NCI-H1694 treated with DMSO at 0.1 percent for 48 hours (cell line): ENCODE measurements at regions not wholly inside any gene's neighbourhood (a gene's known extent, or its start where the extent isn't known, plus 50 kb on each side); places are given as distances from the start of the nearest gene placed in this dataset.
"Not testable (repeated sequence)": the region's sequence is repeated elsewhere in the genome, so short reads cannot be mapped to it uniquely, and the experiment has no call there.

Experiments
- DNase-seq: peaks from one replicate; lab custom pipeline; 2025; lab: John Stamatoyannopoulos, UW

DNA sequence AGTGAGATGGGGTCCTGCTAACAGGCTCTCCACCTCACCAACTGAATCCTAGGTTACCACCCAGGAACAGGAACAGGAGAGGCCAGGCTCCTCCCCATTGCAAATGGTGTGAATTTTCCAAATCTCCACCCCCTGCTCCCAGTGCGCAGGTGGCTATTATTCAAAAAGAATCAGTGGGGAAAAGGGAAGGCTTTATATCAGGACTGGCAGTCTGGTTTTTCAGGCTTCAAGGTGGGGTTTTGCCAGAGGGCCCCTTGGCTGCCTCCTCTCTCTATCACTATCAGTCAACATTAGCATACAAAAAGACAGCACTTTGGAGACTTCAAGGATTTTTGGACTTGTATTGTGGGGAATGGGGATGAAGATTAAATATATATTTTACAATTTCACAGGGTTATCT, 1817.6 kb upstream of the C9orf72 start:
- DNase-seq, result no peak

DNA sequence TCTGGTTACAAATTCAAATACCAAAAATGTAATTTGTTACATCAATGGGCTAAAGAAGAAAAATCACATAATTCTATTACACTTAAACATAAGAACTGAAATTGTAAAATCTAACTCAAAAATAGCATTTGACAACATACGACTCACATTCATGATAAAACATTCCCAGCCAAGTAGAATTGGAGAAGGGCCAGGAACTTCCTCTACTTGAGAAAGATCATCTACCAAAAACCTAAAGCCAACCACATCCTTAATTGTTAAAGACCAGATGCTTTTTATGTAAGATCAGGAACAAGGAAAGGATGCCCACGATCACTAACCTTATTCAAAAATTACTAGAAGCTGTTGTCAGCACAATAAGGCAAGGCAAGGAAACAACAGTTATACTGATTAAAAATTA, 1819.8 kb upstream of the C9orf72 start:
- no peak for DNase-seq

DNA sequence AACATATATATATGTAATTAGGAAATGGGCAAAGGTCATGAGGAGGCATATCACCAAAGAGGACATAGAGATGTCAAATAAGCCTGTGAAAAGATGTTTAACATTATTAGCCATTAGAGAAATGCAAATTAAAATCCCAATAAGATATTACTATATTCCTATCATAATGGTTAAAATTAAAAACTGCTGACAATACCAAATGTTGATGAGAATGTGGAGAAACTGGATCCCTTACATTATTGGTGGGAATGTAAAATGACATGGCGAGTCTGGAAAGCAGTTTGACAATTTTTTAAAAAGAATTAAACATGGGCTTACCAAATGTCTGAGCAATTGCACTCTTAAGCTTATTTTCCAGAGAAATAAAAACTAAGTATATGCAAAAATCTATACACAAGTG, 1821.6 kb upstream of the C9orf72 start:
- DNase-seq, result no peak

DNA sequence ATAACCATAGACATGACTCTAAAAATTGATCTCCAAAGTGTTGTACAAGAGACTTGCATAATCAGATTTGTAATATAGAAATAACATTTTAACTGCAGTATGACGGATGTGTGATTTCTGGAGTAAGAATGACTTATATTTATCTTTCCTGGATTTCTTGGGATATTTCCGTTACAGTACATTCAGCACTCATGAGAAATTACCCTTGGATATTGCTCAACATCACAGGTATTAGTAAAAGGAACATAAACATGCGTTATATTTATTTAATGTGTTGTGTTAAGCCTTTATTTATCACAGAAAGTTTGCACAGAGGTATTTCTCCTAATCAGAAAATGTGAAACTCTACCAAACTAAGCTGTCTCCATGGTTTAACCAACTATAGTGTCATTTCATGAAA, 1823.9 kb upstream of the C9orf72 start:
- DNase-seq, result no peak

DNA sequence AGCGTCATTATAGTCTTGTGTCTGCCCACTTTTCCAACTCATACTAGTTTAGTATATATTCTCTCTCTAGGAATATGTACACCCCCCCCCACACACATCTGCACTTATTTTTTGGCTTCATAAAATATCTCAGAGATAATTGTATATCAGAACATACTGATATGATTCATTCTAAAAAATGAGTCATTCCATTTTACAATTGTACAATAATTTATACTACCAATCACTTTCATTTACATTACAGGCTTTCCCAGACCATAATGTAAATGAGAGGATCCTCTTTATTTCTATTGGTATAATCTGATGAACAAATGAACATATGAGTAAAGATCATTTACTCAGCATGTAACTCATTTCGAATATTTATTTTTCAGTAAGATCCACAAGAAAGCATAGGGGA, 1842.9 kb upstream of the C9orf72 start:
- no peak for DNase-seq

DNA sequence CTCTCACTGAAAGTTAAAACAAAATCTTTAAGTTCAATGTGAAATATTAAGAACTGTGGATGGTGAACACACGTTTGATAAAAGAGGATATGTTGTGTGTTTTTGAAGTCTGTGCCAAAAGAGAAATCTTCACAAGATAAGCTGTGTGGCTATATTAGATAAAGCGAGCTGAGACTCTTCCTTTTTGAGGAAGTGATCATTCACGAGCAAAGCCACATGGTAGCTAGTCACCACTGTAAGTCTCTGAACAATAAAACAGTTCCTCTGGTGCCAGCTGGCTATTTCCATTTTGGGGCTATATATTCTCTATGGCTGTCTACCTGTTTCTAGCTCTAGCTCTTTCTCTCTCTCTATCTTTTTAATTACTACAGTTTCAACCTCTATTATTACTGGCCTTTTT, 1849.2 kb upstream of the C9orf72 start:
- DNase-seq, result no peak

DNA sequence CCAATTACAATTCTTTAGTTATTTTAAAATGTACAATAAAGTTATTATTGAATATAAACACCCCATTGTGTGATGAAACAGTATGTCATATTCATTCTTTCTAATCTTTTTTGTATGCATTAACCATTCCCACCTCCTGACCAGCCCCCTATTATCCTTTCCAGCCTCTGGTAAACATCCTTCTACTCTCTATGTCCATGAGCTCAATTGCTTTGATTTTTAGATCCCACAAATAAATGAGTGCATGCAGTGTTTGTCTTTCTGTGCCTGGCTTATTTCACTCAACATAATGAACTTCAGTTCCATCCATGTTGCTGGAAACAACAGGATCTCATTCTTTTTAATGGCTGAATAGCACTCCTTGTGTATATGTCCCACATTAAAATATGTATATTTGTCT, 1858.9 kb upstream of the C9orf72 start:
- DNase-seq, result no peak

DNA sequence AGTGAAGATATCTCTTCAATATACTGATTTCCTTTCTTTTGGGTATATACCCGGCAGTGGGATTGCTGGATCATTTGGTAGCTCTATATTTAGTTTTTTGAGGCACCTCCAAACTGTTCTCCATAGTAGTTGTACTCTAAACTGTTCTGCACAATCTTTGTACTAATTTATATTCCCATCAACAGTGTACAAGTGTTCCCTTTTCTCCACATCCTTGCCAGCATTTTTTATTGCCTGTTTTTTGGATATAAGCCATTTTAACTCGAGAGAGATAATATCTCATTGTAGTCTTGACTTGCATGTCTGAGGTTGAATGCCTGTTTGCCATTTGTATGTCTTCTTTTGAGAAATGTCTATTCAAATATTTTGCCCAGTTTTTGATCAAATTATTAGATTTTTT, 1859.4 kb upstream of the C9orf72 start:
- not testable (repeated sequence) for DNase-seq

DNA sequence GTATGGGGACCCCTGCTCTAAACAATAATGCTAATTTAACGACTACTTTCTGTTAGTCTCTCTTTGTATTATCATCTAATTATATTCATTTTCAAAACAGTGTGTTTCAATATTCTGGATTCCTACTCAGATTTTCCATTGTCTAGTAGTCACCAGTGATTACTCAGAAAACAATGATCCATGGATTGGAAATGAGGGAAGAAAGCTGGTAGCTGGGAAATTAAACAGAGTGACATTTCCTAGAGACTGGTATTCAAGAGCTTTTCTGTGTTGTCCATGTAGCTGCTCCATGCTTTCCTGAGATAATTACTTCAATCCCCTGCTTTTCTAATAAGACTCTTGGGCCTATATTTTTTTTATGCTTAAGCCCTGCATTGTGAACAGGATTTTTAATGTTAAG, 1862.1 kb upstream of the C9orf72 start:
- DNase-seq, result no peak

DNA sequence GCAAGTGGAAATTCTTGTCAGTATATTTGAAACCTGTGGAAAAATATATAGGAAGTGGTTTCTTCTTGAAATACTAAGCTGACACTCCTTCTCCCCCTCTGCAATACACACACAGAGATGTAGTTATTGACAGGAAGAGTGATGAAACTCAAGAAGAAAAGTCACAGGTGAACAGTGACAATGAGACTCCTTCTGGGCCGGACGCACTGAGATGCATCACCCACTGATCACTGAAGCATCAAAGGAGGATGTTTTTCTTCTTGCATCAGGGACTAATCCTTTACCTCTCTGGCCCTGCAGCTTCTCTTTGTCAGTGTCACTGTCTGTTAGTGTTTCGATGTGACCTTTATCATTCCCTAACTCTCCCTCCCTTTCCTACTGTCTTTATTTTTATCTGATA, 1864.2 kb upstream of the C9orf72 start:
- DNase-seq, result no peak

DNA sequence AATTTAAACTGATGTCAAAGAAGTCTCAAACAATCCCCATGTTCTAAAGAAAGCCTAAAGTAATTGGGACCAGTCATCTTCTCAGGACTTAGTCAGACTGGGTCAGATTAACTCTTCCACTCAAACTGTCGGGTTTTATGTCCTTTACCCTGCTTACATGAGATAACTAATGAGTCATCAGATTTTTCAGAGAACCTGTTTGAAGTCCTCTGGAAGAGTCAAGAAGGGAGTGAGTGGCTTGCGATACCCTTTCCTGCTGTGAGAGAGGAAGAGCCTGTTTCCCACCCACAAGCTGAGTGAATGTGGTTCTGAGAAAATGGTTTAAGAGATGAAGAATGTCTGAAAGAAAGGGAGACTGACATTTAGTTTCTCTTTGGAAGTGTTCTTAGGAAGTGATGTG, 1866.7 kb upstream of the C9orf72 start:
- no peak for DNase-seq

DNA sequence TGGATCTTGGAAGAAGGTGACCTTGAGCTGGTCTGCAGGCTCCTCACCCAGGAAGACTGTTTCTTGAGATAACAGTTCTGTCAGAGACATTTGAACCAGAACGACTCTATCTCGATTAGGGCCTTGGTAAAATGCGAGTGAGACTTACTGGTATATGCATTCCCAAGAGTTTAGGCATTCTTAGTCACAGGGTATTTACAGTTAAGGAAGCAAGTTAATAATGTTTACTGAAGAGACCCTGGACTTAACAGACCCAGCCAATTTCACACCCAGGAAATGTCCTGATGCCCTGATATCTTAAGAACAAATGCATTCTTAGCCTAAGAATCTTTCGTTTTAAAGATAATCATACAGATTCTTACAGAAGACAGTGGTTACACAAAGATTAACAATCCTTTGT, 1867.2 kb upstream of the C9orf72 start:
- DNase-seq, result no peak

DNA sequence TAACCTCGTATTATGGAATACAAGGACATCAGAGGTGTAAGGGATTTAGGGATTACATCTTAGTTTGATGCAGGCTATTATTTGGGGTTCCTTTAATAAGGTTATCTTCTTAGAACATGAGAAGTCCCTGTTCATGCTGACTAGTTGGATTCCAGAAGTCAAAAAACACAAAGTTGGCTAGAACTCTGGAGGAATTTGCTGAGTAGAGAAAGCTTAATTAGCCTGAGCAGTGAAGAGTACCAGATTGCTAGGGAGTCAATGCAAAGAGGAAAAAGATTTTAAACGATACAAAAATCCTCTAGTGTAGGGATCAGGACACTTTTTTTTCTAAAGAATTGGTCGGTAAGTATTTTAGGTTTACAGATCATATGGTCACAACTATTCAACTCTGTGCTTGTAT, 1872.5 kb upstream of the C9orf72 start:
- DNase-seq, result no peak

DNA sequence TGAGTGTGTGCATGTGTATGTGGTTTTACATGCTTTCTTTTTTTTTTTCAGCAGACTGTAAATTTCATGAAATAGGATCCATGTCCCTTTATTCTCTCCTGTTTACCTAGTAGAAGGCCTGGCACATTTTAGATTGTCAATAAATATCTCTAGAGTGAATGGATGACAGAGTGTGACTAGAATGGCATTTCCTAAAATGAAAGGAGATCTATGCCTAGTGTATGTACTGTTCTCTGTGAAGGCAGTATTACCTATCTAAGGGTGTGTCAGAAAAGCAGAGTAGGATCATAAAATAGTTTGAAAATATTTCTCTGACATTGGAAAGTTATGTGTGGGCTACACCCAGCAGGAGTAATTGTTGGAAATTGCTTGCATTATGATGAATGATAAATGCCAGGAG, 1876.0 kb upstream of the C9orf72 start:
- peak; percentile 25 for DNase-seq

DNA sequence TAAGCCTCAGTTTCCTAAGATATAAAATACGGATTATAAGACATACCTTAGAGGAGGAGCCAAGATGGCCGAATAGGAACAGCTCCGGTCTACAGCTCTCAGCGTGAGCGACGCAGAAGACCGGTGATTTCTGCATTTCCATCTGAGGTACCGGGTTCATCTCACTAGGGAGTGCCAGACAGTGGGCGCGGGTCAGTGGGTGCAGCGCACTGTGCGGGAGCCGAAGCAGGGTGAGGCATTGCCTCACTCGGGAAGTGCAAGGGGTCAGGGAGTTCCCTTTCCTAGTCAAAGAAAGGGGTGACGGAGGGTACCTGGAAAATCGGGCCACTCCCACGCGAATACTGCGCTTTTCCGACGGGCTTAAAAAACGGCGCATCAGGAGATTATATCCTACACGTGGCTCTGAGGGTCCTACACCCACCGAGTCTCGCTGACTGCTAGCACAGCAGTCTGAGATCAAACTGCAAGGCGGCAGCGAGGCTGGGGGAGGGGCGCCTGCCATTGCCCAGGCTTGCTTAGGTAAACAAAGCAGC, 1877.1 kb upstream of the C9orf72 start:
- DNase-seq, result peak; percentile 52

DNA sequence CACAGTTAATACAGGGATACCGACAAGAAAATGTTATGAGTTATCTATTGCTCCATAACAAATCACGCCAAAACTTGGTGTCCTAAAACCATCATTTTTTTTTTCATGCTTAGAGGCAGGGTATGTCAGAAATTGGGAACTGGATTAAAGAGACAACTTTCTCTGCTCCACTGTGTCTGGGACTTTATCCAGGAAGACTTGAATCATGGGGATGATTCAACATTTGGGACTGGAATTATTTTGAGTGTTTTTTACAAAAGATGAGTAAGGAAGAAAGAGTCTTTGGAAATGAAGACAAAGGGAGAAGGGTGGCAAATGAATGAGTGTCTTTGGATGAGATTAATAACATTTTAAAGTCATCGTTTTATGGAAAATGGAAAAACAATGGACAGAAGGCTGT, 1883.7 kb upstream of the C9orf72 start:
- DNase-seq, result no peak

DNA sequence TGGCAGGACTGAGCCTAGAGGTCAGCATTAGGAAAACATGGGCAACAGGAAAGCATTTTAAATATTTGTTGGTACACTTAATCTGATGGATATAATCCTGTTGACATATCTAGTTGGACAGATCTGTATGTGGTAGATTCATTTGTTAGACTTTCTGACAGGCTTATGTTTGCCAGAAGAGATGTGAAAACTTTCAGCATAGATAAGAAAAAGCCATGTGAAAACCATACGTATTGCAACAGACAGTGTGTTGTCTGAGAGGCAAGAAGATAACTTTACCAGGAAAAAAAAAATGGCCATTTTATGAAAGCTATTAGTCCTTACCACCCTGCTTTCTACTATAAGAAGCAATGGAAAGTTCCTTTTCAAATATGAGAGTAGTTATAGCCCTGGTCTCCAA, 1902.2 kb upstream of the C9orf72 start:
- no peak for DNase-seq

DNA sequence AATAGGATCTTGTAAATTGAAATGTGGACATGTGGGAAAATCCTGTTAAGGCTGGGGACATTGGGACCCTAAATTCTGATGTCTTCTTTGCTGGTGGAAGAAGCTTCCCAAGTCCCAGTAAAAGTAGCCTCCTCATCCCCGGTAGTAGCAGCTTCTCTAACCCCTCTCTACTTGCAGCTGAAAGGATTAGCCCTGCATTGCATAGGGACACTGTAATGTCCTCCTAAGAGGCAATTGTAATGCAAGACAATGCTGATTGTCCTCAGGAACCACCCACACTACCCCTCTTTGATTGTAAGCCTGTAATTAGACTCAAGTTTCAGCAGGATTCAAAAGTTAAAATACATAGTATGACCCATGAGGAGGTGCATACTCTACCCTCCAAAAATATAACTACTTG, 1938.4 kb upstream of the C9orf72 start:
- DNase-seq, result no peak

DNA sequence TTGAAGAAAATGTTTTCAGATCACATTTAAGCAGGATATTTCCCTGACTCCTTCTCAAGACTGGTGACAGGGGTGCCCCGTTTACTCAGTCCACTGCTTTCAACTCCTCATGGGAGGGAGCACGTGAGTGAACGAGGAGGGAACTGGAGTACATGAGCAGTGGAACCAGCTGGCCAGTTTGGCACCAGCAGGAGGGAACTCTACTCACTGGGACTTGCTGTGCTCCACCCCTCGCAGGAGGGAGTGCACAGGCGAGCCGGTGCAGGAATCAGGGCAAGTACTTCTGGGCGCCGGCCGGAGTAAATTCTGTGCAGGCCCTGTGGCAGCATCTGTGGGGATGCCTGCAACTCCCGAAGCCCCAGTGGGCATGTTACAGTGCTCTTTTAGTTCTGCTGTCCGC, 1941.1 kb upstream of the C9orf72 start:
- DNase-seq, result no peak

DNA sequence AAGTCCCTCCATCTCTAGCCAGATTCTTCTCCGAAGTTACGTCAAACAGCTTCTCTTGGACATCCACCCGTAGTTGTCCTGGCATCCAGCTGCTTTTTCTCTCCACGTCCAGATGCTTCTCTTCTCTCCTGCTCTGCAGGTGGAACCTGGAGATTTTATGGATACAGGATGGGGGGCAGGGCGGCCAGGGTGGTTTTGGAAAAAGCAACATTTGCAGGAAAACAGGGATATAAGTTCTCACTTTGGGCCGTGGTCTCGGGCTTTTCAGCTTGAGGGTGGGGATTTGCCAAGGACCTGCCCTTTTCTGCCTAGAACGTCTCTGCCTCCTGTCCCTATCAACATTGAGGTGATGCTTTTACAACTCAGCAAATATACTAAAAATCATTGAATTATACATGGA, 1941.6 kb upstream of the C9orf72 start:
- no peak for DNase-seq

DNA sequence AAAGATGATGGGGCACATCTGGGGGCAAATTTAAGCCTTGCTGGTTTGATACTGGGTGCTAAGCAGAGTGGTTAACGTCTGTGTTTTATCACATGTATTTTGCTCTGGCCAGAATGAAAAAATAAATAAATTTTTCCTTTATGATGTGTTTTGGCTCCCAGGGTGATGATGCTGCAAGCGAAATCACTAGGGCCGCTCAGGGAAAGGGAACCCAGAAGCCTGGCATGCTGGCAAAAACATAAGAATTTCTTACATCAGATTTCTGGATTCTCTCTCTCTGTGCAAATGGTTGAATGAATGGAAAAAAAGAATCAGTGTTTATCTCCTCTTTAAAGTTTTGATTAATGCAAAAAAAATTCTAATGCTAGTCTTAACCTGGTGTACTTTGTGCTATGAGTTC, 1975.2 kb upstream of the C9orf72 start:
- DNase-seq, result no peak

DNA sequence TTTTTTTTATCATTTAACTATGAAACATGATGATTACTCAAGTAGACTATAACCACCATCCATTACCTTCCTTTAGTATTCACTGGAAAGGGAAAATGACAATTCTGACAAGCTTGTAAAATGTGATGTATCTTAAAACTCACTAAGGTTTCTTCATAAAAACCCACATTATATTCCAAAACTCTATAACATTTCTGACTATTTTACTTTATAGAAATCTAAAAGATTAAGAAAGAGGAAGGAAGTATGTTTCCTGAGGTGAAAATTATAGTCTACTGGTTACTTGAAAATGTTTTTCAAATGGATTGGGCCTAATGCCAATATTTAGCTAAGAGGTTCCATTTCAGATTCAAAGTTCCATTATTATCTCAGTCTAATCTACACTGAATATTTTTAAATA, 1982.2 kb upstream of the C9orf72 start:
- DNase-seq, result no peak

DNA sequence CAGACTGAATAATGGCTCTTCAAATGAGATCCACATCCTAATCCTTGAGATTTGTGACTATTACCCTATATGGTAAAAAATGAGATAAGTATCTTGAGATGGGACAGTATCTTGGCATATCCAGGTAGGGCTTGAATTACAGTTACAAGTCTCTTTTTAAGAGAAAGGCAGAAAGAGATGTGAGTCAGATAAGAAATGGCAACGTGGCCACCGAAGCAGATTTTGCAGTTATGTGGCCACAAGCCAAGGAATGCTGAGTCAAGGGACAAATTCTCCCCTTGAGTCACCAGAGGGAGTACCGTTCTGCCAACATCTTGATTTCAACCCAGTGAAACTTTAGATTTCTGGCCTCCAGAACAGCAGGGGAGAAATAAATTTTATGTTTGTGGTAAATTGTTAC, 1983.0 kb upstream of the C9orf72 start:
- DNase-seq, result no peak

DNA sequence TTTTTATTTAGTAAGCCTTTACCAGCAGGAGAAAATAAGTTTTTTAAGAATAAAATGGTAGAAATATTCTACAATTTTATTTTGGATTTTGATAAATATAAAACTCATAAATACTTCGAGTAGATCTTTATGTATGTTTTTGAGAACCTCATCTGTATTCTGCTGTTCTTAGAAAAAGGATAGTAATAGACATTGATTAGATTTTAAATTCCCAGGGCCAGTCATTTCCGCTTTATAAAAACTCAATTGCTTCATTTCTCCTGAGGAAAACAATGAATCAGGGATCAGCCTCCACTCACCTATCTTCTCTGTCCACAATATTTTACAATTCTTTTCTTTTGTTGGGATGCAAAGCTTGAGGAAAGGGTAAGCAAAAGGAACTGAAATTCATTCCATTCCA, 1983.5 kb upstream of the C9orf72 start:
- no peak for DNase-seq

DNA sequence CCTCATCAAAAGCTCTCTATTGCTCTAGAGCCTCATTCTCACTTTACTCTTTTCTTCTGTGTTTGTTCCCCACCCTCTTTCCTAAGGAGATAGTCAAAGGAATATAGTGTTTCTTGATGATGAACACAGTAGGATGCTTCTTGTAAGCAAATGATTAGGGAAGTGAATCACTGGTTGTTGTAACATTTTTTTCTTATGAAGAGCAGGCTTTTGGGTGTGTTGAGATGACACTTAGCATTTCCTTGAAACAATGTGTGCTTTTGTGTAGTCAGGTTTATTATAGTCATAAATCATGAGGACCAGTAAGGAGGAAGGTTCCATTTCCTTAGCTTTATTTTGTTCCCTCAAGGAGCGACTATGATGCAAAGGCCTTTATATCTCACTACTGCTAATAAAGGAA, 1991.3 kb upstream of the C9orf72 start:
- DNase-seq, result no peak
